ENCODE measurements at regions not wholly inside any gene's neighbourhood (a gene's known extent, or its start where the extent isn't known, plus 50 kb on each side); places are given as distances from the start of the nearest gene placed in this dataset.

- no peak for DNase-seq (ENCODE audit: low read depth)
These were observed 1151.6 kb upstream of the CDH9 start for GRCh38 chr5:28190011-28190410.

GRCh38 chr5:28174691-28175090 is 1136.3 kb upstream of the CDH9 start:
- no peak for DNase-seq (ENCODE audit: low read depth)

- DNase-seq (ENCODE audit: low read depth): no peak
These were observed 1126.7 kb upstream of the CDH9 start for GRCh38 chr5:28165096-28165495.

GRCh38 chr5:28164568-28164967 is 1126.2 kb upstream of the CDH9 start:
- no peak for DNase-seq (ENCODE audit: low read depth)

GRCh38 chr5:28156981-28157380 is 1118.6 kb upstream of the CDH9 start:
- DNase-seq (ENCODE audit: low read depth): no peak

- DNase-seq (ENCODE audit: low read depth): no peak
These were observed 1105.1 kb upstream of the CDH9 start for GRCh38 chr5:28143519-28143918.

GRCh38 chr5:28132151-28132550 is 1093.8 kb upstream of the CDH9 start:
- DNase-seq (ENCODE audit: low read depth): no peak

GRCh38 chr5:28117691-28118090 is 1079.3 kb upstream of the CDH9 start:
- DNase-seq (ENCODE audit: low read depth): no peak

GRCh38 chr5:28117273-28117672 is 1078.9 kb upstream of the CDH9 start:
- no peak for DNase-seq (ENCODE audit: low read depth)

GRCh38 chr5:28110781-28111180 is 1072.4 kb upstream of the CDH9 start:
- DNase-seq (ENCODE audit: low read depth): no peak

GRCh38 chr5:28104080-28104479 is 1065.7 kb upstream of the CDH9 start:
- no peak for DNase-seq (ENCODE audit: low read depth)

GRCh38 chr5:28084069-28084468 is 1045.7 kb upstream of the CDH9 start:
- DNase-seq (ENCODE audit: low read depth): no peak

- no peak for DNase-seq (ENCODE audit: low read depth)
These were observed 1044.2 kb upstream of the CDH9 start for GRCh38 chr5:28082610-28083009.

GRCh38 chr5:28077291-28078240 is 1039.2 kb upstream of the CDH9 start:
- DNase-seq (ENCODE audit: low read depth): no peak

GRCh38 chr5:28066856-28067255 is 1028.5 kb upstream of the CDH9 start:
- no peak for DNase-seq (ENCODE audit: low read depth)

GRCh38 chr5:28065656-28066055 is 1027.3 kb upstream of the CDH9 start:
- no peak for DNase-seq (ENCODE audit: low read depth)

GRCh38 chr5:28046596-28046995 is 1008.2 kb upstream of the CDH9 start:
- DNase-seq (ENCODE audit: low read depth): no peak

- no peak for DNase-seq (ENCODE audit: low read depth)
These were observed 989.5 kb upstream of the CDH9 start for GRCh38 chr5:28027851-28028250.

- no peak for DNase-seq (ENCODE audit: low read depth)
These were observed 978.8 kb upstream of the CDH9 start for GRCh38 chr5:28017178-28017577.

- no peak for DNase-seq (ENCODE audit: low read depth)
These were observed 976.4 kb upstream of the CDH9 start for GRCh38 chr5:28014779-28015178.

GRCh38 chr5:28012538-28012937 is 974.2 kb upstream of the CDH9 start:
- no peak for DNase-seq (ENCODE audit: low read depth)

GRCh38 chr5:28009576-28009975 is 971.2 kb upstream of the CDH9 start:
- DNase-seq (ENCODE audit: low read depth): no peak

- DNase-seq (ENCODE audit: low read depth): no peak
These were observed 958.3 kb upstream of the CDH9 start for GRCh38 chr5:27996665-27997064.

- DNase-seq (ENCODE audit: low read depth): no peak
These were observed 957.5 kb upstream of the CDH9 start for GRCh38 chr5:27995867-27996266.

Data from GM04503 (cell line).